Right atrium auricular region (tissue), 2 donors: ENCODE measurements at regions not wholly inside any gene's neighbourhood (a gene's known extent, or its start where the extent isn't known, plus 50 kb on each side); places are given as distances from the start of the nearest gene placed in this dataset.
"Not testable (repeated sequence)": the region's sequence is repeated elsewhere in the genome, so short reads cannot be mapped to it uniquely, and the experiment has no call there.

Experiments used
- DNase-seq: peaks from one replicate; pipeline ENCODE4 v3.0.0-alpha.2; 2019; ENCODE audit warnings: low spot score
- H3K27ac ChIP-seq, 2 donors: fragments of 200-600 bp; sonication (generic); 1 replicate in 1 of 2; 2 replicates in 1 of 2; pipeline ENCODE4 v1.5.1; 2016 to 2019
- H3K27me3 ChIP-seq, 2 donors: fragments of 200-600 bp; sonication (generic); one replicate each; pipeline versions ENCODE4 v1.5.1 to v1.6.0; 2017 to 2019
- H3K36me3 ChIP-seq: fragments of 200-600 bp; sonication (generic); one replicate; pipeline ENCODE4 v1.5.1; 2016
- H3K4me1 ChIP-seq, 2 donors: fragments of 200-600 bp; sonication (generic); one replicate each; pipeline versions ENCODE4 v1.5.1 to v1.6.0; 2017 to 2019
- H3K4me3 ChIP-seq, 2 donors: fragments of 200-600 bp; sonication (generic); 1 replicate in 1 of 2; 2 replicates in 1 of 2; pipeline ENCODE4 v1.5.1; 2017 to 2019; ENCODE audit warnings: mild to moderate bottlenecking in 1 of 2, moderate library complexity in 1 of 2
- H3K9me3 ChIP-seq, 2 donors: fragments of 200-600 bp; sonication (generic); one replicate each; pipeline ENCODE4 v1.5.1; 2019
- CTCF ChIP-seq, 2 donors: fragments of 200-600 bp; sonication (generic); IDR thresholded peaks; one replicate each; pipeline ENCODE4 v1.5.1; 2019; ENCODE audit warnings: antibody characterized with exemption in 2 of 2

DNA sequence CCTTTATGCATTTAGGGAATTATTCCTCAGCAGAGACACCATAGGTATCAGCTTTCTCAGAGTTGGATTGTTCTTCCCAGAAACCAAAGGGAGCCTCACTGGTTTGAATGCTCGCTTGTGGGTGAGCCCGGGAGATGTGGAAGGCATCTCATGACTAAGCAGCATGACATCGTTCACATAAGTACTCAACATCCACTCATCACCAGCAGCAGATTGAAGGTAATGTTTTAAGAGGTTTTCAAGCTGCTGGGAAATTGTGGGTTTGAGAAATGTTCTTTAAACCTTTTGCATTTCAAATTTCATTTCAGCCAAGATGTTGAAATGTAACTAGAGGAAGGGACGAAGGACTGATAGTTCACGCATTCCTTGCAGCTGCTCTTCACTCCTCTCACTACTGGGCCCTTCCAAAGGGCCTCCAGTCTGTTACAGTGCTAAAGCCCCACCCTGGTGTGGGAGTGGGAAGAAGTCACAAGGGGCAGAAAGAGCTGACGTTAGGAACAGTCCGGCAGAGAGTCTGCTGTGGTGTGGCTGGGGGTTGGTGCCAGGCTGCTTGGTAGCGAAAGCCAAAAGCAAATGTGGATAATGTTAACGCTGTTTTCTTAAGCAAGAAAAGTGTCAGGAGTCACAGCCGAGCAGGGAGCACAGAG lies 324.5 kb upstream of the EPHA4 start:
- H3K9me3 ChIP-seq, result no peaks in the 10 kb centered on the region
- no peak overlapping the region for H3K27ac ChIP-seq
- no peak for TF ChIP-seq CTCF (IDR thresholded peaks at IDR 0.05)
- peak; percentile 59 for DNase-seq
- no peaks in the 10 kb centered on the region for H3K36me3 ChIP-seq
- no peaks in the 10 kb centered on the region for H3K27me3 ChIP-seq
- H3K4me1 ChIP-seq, result no peaks in the 10 kb centered on the region
- no peak overlapping the region for H3K4me3 ChIP-seq

- no peak for TF ChIP-seq CTCF (IDR thresholded peaks at IDR 0.05)
- no peak for DNase-seq
- no peaks in the 10 kb centered on the region for H3K4me1 ChIP-seq
- H3K36me3 ChIP-seq, result no peaks in the 10 kb centered on the region
- no peak overlapping the region for H3K4me3 ChIP-seq
- no peaks in the 10 kb centered on the region for H3K27me3 ChIP-seq
- no peaks in the 10 kb centered on the region for H3K9me3 ChIP-seq
- no peak overlapping the region for H3K27ac ChIP-seq
Measured at GRCh38 chr2:221895366-221896121, 323.4 kb upstream of the EPHA4 start.

DNA sequence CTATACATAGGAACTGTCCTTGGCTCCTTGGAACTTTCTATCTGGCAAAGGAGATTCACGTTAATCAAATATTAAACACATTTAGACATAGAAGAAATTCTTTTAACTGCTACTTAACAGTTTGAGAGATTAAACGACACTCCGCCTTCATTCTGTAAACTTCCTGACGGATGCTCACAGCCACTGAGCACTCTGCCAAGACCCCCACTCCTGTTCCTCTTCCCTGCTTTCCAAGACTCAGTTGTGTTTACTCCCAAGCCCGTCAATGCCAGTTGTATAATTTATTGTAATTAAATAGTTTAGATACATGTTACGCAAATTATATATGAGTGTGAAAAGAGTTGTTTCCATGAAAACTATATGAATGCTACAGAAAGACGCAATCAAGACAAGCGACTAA lies 321.4 kb upstream of the EPHA4 start:
- no peaks in the 10 kb centered on the region for H3K4me1 ChIP-seq
- TF ChIP-seq CTCF (IDR thresholded peaks at IDR 0.05), result no peak
- no peak overlapping the region for H3K27ac ChIP-seq
- H3K36me3 ChIP-seq, result no peaks in the 10 kb centered on the region
- H3K4me3 ChIP-seq, result no peak overlapping the region
- no peak for DNase-seq
- no peaks in the 10 kb centered on the region for H3K27me3 ChIP-seq
- H3K9me3 ChIP-seq, result no peaks in the 10 kb centered on the region

DNA sequence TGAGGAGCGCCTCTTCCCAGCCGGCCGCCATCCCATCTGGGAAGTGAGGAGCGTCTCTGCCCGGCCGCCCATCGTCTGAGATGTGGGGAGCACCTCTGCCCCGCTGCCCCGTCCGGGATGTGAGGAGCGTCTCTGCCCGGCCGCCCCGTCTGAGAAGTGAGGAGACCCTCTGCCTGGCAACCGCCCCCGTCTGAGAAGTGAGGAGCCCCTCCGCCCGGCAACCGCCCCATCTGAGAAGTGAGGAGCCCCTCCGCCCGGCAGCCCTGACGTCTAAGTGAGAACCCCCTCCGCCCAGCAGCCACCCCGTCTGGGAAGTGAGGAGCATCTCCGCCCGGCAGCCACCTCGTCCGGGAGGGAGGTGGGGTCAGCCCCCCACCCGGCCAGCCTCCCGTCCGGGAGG lies 319.9 kb upstream of the EPHA4 start:
- not testable (repeated sequence) for H3K4me1 ChIP-seq, H3K4me3 ChIP-seq, H3K36me3 ChIP-seq, H3K27ac ChIP-seq, DNase-seq, H3K27me3 ChIP-seq, H3K9me3 ChIP-seq

GRCh38 chr2:221883976-221884375 lies 311.9 kb upstream of the EPHA4 start:
- Histone ChIP-seq H3K4me3 (no peak overlapping the region), H3K27me3 (no peaks in the 10 kb centered on the region)
- DNase-seq, result no peak

More at GRCh38 chr2:221883976-221884375, 311.9 kb upstream of the EPHA4 start:
- H3K27ac ChIP-seq, result no peak overlapping the region
- H3K4me1 ChIP-seq, result no peaks in the 10 kb centered on the region
- H3K9me3 ChIP-seq, result peaks cover 0 to 7% of the 10 kb centered on the region in 2 donors
- no peak for TF ChIP-seq CTCF (IDR thresholded peaks at IDR 0.05)
- no peaks in the 10 kb centered on the region for H3K36me3 ChIP-seq
